GM23338 (cell line): ENCODE measurements at regions not wholly inside any gene's neighbourhood (a gene's known extent, or its start where the extent isn't known, plus 50 kb on each side); places are given as distances from the start of the nearest gene placed in this dataset.

ENCODE experiments used
- ATAC-seq: fragments of 200-7000 bp; cut with Tn5 transposase; 3 replicates; pipeline ENCODE4 v1.9.1; 2020
- DNase-seq: peaks from one replicate; pipeline ENCODE4 v3.0.0-alpha.2; 2015; ENCODE audit warnings: low spot score
- H2AFZ ChIP-seq: fragments of 200-600 bp; sonication (generic); 2 replicates; pipeline ENCODE4 v1.8.0; 2016; ENCODE audit warnings: antibody characterized with exemption, mild to moderate bottlenecking, moderate library complexity
- H3F3A ChIP-seq: fragments of 200-600 bp; sonication (generic); replicated peaks from 2 replicates; pipeline ENCODE4 v1.8.0; 2017; ENCODE audit warnings: antibody characterized with exemption, mixed run types, low read depth
- H3K27ac ChIP-seq: fragments of 200-600 bp; sonication (generic); 2 replicates; pipeline ENCODE4 v1.6.1; 2016; ENCODE audit warnings: low read depth
- H3K27me3 ChIP-seq: fragments of 200-600 bp; sonication (generic); 2 replicates; pipeline ENCODE4 v1.8.0; 2016; ENCODE audit warnings: mild to moderate bottlenecking, mixed run types, moderate library complexity; ENCODE audit not compliant: insufficient read depth
- H3K36me3 ChIP-seq: fragments of 200-600 bp; sonication (generic); 2 replicates; pipeline ENCODE4 v1.8.0; 2016; ENCODE audit warnings: mild to moderate bottlenecking; ENCODE audit not compliant: insufficient read depth
- H3K4me1 ChIP-seq: fragments of 200-600 bp; sonication (generic); 2 replicates; pipeline ENCODE4 v1.8.0; 2016; ENCODE audit warnings: mild to moderate bottlenecking, moderate library complexity; ENCODE audit not compliant: insufficient read depth
- H3K4me2 ChIP-seq: fragments of 200-600 bp; sonication (generic); 2 replicates; pipeline ENCODE4 v1.7.1; 2017; ENCODE audit warnings: mixed run types
- H3K4me3 ChIP-seq: fragments of 200-600 bp; sonication (generic); 2 replicates; pipeline ENCODE4 v1.6.1; 2016; ENCODE audit warnings: mixed run types
- H3K79me2 ChIP-seq: fragments of 200-600 bp; sonication (generic); replicated peaks from 2 replicates; pipeline ENCODE4 v1.8.0; 2017; ENCODE audit warnings: mild to moderate bottlenecking; ENCODE audit not compliant: insufficient read depth
- H3K9me2 ChIP-seq: fragments of 200-600 bp; sonication (generic); 2 replicates; pipeline ENCODE4 v1.8.0; 2017; ENCODE audit not compliant: insufficient read depth
- H4K20me1 ChIP-seq: fragments of 200-600 bp; sonication (generic); replicated peaks from 2 replicates; pipeline ENCODE4 v1.8.0; 2017; ENCODE audit warnings: mild to moderate bottlenecking; ENCODE audit not compliant: insufficient read depth
- H3K27ac Mint-ChIP-seq: 2 replicates; pipeline ENCODE4 v1.8.0; 2020; ENCODE audit warnings: inconsistent platforms, mild to moderate bottlenecking, moderate library complexity, mixed read lengths
- H3K27me3 Mint-ChIP-seq: 3 replicates; pipeline ENCODE4 v1.8.0; 2022; ENCODE audit warnings: low read depth, mild to moderate bottlenecking, moderate library complexity, mixed read lengths, inconsistent platforms; ENCODE audit not compliant: insufficient read depth, poor library complexity
- H3K36me3 Mint-ChIP-seq: 3 replicates; pipeline ENCODE4 v1.8.0; 2021; ENCODE audit warnings: low read depth, mild to moderate bottlenecking, inconsistent platforms, moderate library complexity, mixed read lengths
- H3K4me1 Mint-ChIP-seq: 3 replicates; pipeline ENCODE4 v1.8.0; 2020; ENCODE audit warnings: mild to moderate bottlenecking, inconsistent platforms, mixed read lengths
- H3K4me3 Mint-ChIP-seq: 3 replicates; pipeline ENCODE4 v1.8.0; 2021; ENCODE audit warnings: moderate library complexity, mild to moderate bottlenecking, inconsistent platforms, mixed read lengths
- H3K9me3 Mint-ChIP-seq: 3 replicates; pipeline ENCODE4 v1.8.0; 2020; ENCODE audit warnings: moderate library complexity, mild to moderate bottlenecking, inconsistent platforms, mixed read lengths
- CREB1 ChIP-seq: fragments of 250-450 bp; sonication (Bioruptor Pico); IDR thresholded peaks from 2 replicates; pipeline ENCODE4 v1.5.0; 2020; ENCODE audit warnings: low read depth, mild to moderate bottlenecking, moderate library complexity
- CTCF ChIP-seq, 2 experiments: fragments of 200-600 bp in 1 of 2; sonication (generic) in 1 of 2; conservative IDR thresholded peaks; 2 replicates each; pipeline versions ENCODE4 v1.5.1 to v1.6.1; 2016 to 2017; ENCODE audit warnings: antibody characterized with exemption in 2 of 2, low read depth in 2 of 2, mild to moderate bottlenecking in 2 of 2, moderate library complexity in 1 of 2
- ETS1 ChIP-seq: IDR thresholded peaks from 2 replicates; pipeline ENCODE4 v1.6.1; 2016; ENCODE audit warnings: antibody characterized with exemption
- EZH2 ChIP-seq: fragments of 200-600 bp; sonication (generic); IDR thresholded peaks from one replicate; pipeline ENCODE4 v1.8.0; 2017; ENCODE audit warnings: antibody characterized with exemption, mild to moderate bottlenecking, low read depth; ENCODE audit not compliant: unreplicated experiment
- EZH2phosphoT487 ChIP-seq: fragments of 200-600 bp; sonication (generic); IDR thresholded peaks from one replicate; pipeline ENCODE4 v1.8.1; 2018; ENCODE audit warnings: antibody characterized with exemption; ENCODE audit not compliant: unreplicated experiment
- JUNB ChIP-seq: IDR thresholded peaks from one replicate; pipeline ENCODE4 v1.6.1; 2016; ENCODE audit warnings: antibody characterized with exemption; ENCODE audit not compliant: unreplicated experiment
- NANOG ChIP-seq: IDR thresholded peaks from 2 replicates; pipeline ENCODE4 v1.6.1; 2016; ENCODE audit warnings: antibody characterized with exemption, borderline replicate concordance
- POLR2AphosphoS5 ChIP-seq: IDR thresholded peaks from 2 replicates; pipeline ENCODE4 v1.6.1; 2016; ENCODE audit warnings: antibody characterized with exemption, low read depth
- REST ChIP-seq: IDR thresholded peaks from one replicate; pipeline ENCODE4 v1.6.1; 2018; ENCODE audit warnings: antibody characterized with exemption; ENCODE audit not compliant: unreplicated experiment
- STAT1 ChIP-seq: IDR thresholded peaks from one replicate; pipeline ENCODE4 v1.6.1; 2016; ENCODE audit warnings: antibody characterized with exemption; ENCODE audit not compliant: unreplicated experiment
- ZNF114 ChIP-seq: fragments of 250-450 bp; sonication (Bioruptor Pico); IDR thresholded peaks from 2 replicates; pipeline ENCODE4 v1.5.0; 2020; ENCODE audit warnings: mild to moderate bottlenecking, moderate library complexity
- ZNF331 ChIP-seq: fragments of 250-450 bp; sonication (Bioruptor Pico); IDR thresholded peaks from 2 replicates; pipeline ENCODE4 v1.5.0; 2020; ENCODE audit warnings: low read depth, mild to moderate bottlenecking, moderate library complexity
- ZNF462 ChIP-seq: fragments of 250-450 bp; sonication (Bioruptor Pico); IDR thresholded peaks from 2 replicates; pipeline ENCODE4 v1.5.0; 2020; ENCODE audit warnings: mild to moderate bottlenecking, moderate library complexity

- no peak overlapping the region for H3K27ac ChIP-seq
- Mint-ChIP-seq H3K36me3 (no peaks in the 10 kb centered on the region; the same call in 2 of the 3 replicates), H3K27me3 (peaks cover 16% of the 10 kb centered on the region), H3K27ac (no peak overlapping the region), H3K9me3 (no peaks in the 10 kb centered on the region; the same call in 2 of the 3 replicates), H3K4me1 (peaks cover 31% of the 10 kb centered on the region), H3K4me3 (no peak overlapping the region)
- H3K4me3 ChIP-seq = no peak overlapping the region
- no peak for TF ChIP-seq ZNF462 (CRISPR knock-in tag)
- TF ChIP-seq EZH2 = no peak
- TF ChIP-seq CTCF (conservative IDR thresholded peaks at IDR 0.05; ENCODE audit: low read depth in 2 of 2) = no peak
- no peak for TF ChIP-seq EZH2phosphoT487
- no peak for TF ChIP-seq ETS1
- no peak for TF ChIP-seq NANOG
- TF ChIP-seq CREB1 (CRISPR knock-in tag) = no peak
- no peak for TF ChIP-seq REST
- TF ChIP-seq POLR2AphosphoS5 = no peak
- TF ChIP-seq ZNF331 = no peak
- TF ChIP-seq ZNF114 (CRISPR knock-in tag) = no peak
- TF ChIP-seq JUNB = no peak
- no peak for TF ChIP-seq STAT1
- DNase-seq = no peak
- H4K20me1 ChIP-seq = no peaks in the 10 kb centered on the region
- H3F3A ChIP-seq = no peaks in the 10 kb centered on the region
- no peaks in the 10 kb centered on the region for H3K79me2 ChIP-seq
- H3K27me3 ChIP-seq = peaks cover 34% of the 10 kb centered on the region
- no peaks in the 10 kb centered on the region for H3K9me2 ChIP-seq
- H3K4me1 ChIP-seq = peaks cover 4% of the 10 kb centered on the region; the same call in 1 of the 2 replicates
- no peak overlapping the region for H3K4me2 ChIP-seq
- ATAC-seq = no peak
- no peaks in the 10 kb centered on the region for H3K36me3 ChIP-seq
- H2AFZ ChIP-seq = no peak overlapping the region
These were observed 57.6 kb upstream of the GALNT9 start for GRCh38 chr12:132386926-132387497.
